ENCODE measurements at regions not wholly inside any gene's neighbourhood (a gene's known extent, or its start where the extent isn't known, plus 50 kb on each side); places are given as distances from the start of the nearest gene placed in this dataset.

DNA sequence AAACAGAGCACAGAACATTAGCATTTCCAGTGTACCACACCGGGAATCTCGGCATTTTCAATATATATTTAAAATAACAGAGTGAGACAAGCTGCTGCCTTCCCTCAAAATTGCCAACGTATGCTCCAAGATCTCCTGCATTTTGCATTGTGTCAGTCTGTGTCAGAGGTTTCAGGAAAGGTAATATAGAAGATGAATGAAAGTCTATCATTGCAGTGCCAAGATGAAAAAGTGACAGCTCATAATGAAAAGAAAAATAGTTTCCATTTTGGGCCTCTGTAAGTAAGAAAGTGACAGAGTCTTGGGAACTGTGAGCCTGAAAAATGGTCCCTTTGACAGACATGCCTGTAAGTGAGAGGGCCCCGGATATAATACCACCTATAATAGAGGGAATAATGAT, 297.8 kb upstream of the PIK3C3 start:
- TF ChIP-seq, protein P1, sequence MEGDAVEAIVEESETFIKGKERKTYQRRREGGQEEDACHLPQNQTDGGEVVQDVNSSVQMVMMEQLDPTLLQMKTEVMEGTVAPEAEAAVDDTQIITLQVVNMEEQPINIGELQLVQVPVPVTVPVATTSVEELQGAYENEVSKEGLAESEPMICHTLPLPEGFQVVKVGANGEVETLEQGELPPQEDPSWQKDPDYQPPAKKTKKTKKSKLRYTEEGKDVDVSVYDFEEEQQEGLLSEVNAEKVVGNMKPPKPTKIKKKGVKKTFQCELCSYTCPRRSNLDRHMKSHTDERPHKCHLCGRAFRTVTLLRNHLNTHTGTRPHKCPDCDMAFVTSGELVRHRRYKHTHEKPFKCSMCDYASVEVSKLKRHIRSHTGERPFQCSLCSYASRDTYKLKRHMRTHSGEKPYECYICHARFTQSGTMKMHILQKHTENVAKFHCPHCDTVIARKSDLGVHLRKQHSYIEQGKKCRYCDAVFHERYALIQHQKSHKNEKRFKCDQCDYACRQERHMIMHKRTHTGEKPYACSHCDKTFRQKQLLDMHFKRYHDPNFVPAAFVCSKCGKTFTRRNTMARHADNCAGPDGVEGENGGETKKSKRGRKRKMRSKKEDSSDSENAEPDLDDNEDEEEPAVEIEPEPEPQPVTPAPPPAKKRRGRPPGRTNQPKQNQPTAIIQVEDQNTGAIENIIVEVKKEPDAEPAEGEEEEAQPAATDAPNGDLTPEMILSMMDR (IDR thresholded peaks at IDR 0.05), result no peak
- TF ChIP-seq POLR2A (IDR thresholded peaks at IDR 0.05), result no peak

Measured in testis (tissue), 2 donors.